ENCODE measurements at regions not wholly inside any gene's neighbourhood (a gene's known extent, or its start where the extent isn't known, plus 50 kb on each side); places are given as distances from the start of the nearest gene placed in this dataset.

GRCh38 chr5:101929628-101930027 lies 366.5 kb downstream of the SLCO4C1 start:
- TF ChIP-seq CTCF (IDR thresholded peaks at IDR 0.05; ENCODE audit: extremely low read depth in 1 of 2, insufficient read depth in 1 of 2, low read depth in 1 of 2, low read length in 2 of 2) (no peak), MAX (IDR thresholded peaks at IDR 0.05; ENCODE audit: insufficient read depth, insufficient read length) (no peak), MYC (IDR thresholded peaks at IDR 0.05; ENCODE audit: low read depth, low read length) (no peak), POLR2A (IDR thresholded peaks at IDR 0.05; ENCODE audit: low read depth, low read length) (no peak), POLR2AphosphoS5 (IDR thresholded peaks at IDR 0.05; ENCODE audit: insufficient read depth, low read depth, low read length) (no peak), EZH2 (IDR thresholded peaks at IDR 0.05; ENCODE audit: borderline replicate concordance, low read depth, low read length, severe bottlenecking) (no peak)
